ENCODE measurements at regions not wholly inside any gene's neighbourhood (a gene's known extent, or its start where the extent isn't known, plus 50 kb on each side); places are given as distances from the start of the nearest gene placed in this dataset.

DNA sequence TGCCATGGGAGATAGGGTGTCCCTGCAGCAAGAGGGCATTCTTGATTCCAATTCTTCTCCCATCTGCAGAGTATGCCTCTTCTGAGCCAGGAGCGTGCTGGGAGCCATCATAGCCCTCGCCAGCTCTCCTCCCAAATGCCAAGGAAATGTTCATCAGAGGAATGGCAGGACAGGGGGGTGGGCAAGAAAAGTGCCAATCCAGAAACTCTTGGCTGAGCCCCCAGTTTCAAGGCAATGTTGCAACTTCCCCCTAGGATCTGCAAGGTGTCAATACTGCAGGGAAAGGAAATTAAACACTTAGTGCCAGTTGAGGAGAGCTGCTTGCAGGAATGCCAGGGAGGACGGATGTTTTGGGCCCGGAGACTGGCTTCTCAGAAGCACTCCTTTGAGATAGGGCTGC, 94.8 kb upstream of the PRDM11 start:
- TF ChIP-seq, protein P1, sequence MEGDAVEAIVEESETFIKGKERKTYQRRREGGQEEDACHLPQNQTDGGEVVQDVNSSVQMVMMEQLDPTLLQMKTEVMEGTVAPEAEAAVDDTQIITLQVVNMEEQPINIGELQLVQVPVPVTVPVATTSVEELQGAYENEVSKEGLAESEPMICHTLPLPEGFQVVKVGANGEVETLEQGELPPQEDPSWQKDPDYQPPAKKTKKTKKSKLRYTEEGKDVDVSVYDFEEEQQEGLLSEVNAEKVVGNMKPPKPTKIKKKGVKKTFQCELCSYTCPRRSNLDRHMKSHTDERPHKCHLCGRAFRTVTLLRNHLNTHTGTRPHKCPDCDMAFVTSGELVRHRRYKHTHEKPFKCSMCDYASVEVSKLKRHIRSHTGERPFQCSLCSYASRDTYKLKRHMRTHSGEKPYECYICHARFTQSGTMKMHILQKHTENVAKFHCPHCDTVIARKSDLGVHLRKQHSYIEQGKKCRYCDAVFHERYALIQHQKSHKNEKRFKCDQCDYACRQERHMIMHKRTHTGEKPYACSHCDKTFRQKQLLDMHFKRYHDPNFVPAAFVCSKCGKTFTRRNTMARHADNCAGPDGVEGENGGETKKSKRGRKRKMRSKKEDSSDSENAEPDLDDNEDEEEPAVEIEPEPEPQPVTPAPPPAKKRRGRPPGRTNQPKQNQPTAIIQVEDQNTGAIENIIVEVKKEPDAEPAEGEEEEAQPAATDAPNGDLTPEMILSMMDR (IDR thresholded peaks at IDR 0.05) = no peak
- TF ChIP-seq POLR2AphosphoS5 (IDR thresholded peaks at IDR 0.05; ENCODE audit: insufficient read depth in 1 of 2, low read depth in 1 of 2) = no peak
- TF ChIP-seq POLR2A (IDR thresholded peaks at IDR 0.05) = no peak
